ENCODE measurements at regions not wholly inside any gene's neighbourhood (a gene's known extent, or its start where the extent isn't known, plus 50 kb on each side); places are given as distances from the start of the nearest gene placed in this dataset.
"Not testable (repeated sequence)": the region's sequence is repeated elsewhere in the genome, so short reads cannot be mapped to it uniquely, and the experiment has no call there.

DNA sequence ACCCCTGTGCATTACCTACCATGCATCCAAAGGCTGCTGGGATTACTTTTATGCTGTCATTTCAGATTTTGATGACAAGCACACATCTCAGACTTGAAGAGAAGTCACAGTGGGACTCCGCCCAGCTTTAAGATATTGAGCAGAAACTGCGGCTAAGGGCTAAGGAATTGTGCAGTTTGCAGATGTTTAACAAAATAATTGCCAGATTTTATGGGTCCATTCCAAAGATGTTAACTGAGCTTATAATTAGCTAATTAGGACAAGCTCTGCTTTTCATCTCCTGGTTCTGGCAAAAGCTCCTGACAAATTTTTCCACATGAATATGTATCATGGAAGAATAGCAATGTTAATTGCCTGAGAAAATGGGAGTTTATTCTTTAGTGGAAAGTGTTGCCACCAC is 344.4 kb upstream of the ATXN7L3B start:
- H3K9me3 ChIP-seq (ENCODE audit: control insufficient read depth, insufficient read depth, low read length) = no peaks in the 10 kb centered on the region
- WGBS (ENCODE audit: insufficient coverage, insufficient read length) = no CpG with 5 or more reads among the region's 2 CpGs

DNA sequence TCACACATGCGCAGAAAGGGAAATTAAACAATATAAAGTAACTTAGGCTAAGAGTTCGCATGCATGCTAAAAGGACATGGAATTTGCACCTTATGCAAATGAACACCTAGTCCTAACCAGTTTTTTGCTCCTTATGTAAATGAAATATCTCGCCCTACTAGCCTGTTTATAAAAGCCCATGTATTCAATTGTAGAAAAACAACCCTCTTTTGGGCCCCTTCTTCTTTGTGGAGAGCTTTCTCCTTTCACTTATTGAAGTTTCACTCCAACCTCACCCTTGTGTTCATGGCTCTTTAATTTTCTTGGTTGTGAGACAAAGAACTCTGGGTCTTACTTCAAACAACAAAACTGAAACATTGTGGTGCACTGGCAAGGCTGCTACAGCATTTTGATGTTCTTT is 333.4 kb upstream of the ATXN7L3B start:
- no CpG with 5 or more reads among the region's 3 CpGs for WGBS (ENCODE audit: insufficient coverage, insufficient read length)
- no peaks in the 10 kb centered on the region for H3K36me3 ChIP-seq (ENCODE audit: control insufficient read depth, insufficient read depth, low read length)
- no peak for DNase-seq (ENCODE audit: low read depth, low spot score)
- no peak overlapping the region for H3K27ac ChIP-seq (ENCODE audit: low read length)
- no peaks in the 10 kb centered on the region for H3K9me3 ChIP-seq (ENCODE audit: control insufficient read depth, insufficient read depth, low read length)
- no peaks in the 10 kb centered on the region; the same call in 1 of the 2 replicates for H3K4me1 ChIP-seq (ENCODE audit: control insufficient read depth, insufficient read depth, low read length)
- H3K27me3 ChIP-seq (ENCODE audit: control insufficient read depth, insufficient read depth, low read length) = no peaks in the 10 kb centered on the region
- no peak overlapping the region for H3K4me3 ChIP-seq (ENCODE audit: low read length)

More for the DNA sequence above, 344.4 kb upstream of the ATXN7L3B start:
- no peaks in the 10 kb centered on the region for H3K27me3 ChIP-seq (ENCODE audit: control insufficient read depth, insufficient read depth, low read length)
- no peaks in the 10 kb centered on the region for H3K4me1 ChIP-seq (ENCODE audit: control insufficient read depth, insufficient read depth, low read length)
- no peak for DNase-seq (ENCODE audit: low read depth, low spot score)
- no peak overlapping the region for H3K27ac ChIP-seq (ENCODE audit: low read length)
- no peak overlapping the region for H3K4me3 ChIP-seq (ENCODE audit: low read length)
- H3K36me3 ChIP-seq (ENCODE audit: control insufficient read depth, insufficient read depth, low read length) = no peaks in the 10 kb centered on the region

DNA sequence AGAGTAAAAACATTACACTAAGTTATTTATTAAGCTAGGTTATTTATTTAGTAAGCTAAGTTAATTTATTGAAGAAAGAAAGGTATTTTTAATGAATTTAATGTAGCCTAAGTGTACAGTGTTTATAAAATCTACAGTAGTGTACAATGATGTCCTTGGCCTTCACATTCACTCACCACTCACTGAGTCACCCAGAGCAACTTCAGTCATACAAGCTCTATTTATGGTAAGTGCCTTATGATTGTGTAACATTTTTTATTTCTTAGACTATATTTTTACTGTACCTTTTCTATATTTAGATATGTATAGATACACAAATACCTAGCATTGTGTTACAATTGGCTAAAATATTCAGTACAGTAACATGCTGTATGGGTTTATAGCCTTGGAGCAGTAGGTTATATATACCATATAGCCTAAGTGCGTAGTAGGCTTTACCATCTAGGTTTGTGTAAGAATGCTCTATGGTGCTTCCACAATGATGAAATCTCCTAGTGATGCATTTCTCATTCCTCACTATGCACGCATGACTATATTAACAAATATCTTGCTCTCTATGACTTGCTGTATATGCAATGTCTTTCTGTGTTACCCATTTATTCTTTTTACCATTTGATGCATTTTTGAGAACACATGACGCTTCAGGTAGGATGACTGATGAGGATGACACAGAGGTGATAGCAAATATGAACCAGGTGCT is 309.6 kb upstream of the ATXN7L3B start:
- Histone ChIP-seq H3K4me3 (ENCODE audit: low read length) (no peak overlapping the region), H3K27me3 (ENCODE audit: control insufficient read depth, insufficient read depth, low read length) (no peaks in the 10 kb centered on the region), H3K9me3 (ENCODE audit: control insufficient read depth, insufficient read depth, low read length) (no peaks in the 10 kb centered on the region), H3K36me3 (ENCODE audit: control insufficient read depth, insufficient read depth, low read length) (no peaks in the 10 kb centered on the region), H3K27ac (ENCODE audit: low read length) (no peak overlapping the region), H3K4me1 (ENCODE audit: control insufficient read depth, insufficient read depth, low read length) (no peaks in the 10 kb centered on the region)
- no CpG with 5 or more reads among the region's 3 CpGs for WGBS (ENCODE audit: insufficient coverage, insufficient read length)
- DNase-seq (ENCODE audit: low read depth, low spot score) = no peak

DNA sequence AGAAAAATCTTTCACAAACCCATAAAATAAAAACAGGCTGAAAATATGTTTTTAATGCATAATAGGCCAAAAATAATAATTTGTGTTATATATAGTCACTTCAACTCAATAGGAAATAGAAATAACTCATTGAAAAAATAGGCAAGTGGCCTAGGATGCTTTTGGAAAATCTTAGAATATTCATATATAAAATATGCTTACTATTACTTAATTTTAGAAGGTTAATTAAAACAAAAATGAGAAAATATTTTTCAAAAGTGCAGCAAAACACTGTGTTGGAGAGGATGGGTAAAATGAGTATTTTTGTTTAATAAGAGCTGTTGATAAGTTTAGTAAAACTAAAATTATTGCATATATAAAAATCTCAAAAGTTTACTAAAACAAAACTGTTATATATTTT is 308.0 kb upstream of the ATXN7L3B start:
- Histone ChIP-seq H3K4me1 (ENCODE audit: control insufficient read depth, insufficient read depth, low read length) (no peaks in the 10 kb centered on the region), H3K27me3 (ENCODE audit: control insufficient read depth, insufficient read depth, low read length) (no peaks in the 10 kb centered on the region), H3K36me3 (ENCODE audit: control insufficient read depth, insufficient read depth, low read length) (no peaks in the 10 kb centered on the region), H3K4me3 (ENCODE audit: low read length) (no peak overlapping the region), H3K9me3 (ENCODE audit: control insufficient read depth, insufficient read depth, low read length) (no peaks in the 10 kb centered on the region), H3K27ac (ENCODE audit: low read length) (no peak overlapping the region)
- DNase-seq (ENCODE audit: low read depth, low spot score) = no peak

DNA sequence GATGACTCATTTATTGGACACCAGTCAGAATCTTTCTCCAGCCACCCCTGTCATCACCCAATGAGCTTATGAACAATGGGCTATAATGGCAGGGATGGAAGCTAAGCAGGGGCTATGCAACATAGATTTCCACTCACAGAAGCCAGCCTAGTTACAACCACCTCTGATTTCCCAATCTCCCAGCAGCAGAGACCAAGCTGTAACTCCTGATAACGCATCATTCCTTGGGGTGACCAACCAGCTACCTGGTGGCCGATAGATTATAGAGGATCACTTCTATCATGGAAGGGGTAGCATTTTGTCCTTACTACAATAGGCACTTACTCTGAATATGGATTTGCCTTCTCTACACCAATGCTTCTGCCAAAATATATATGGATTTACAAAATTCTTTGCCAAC is 302.3 kb upstream of the ATXN7L3B start:
- H3K36me3 ChIP-seq (ENCODE audit: control insufficient read depth, insufficient read depth, low read length) = no peaks in the 10 kb centered on the region
- H3K4me3 ChIP-seq (ENCODE audit: low read length) = no peak overlapping the region
- H3K9me3 ChIP-seq (ENCODE audit: control insufficient read depth, insufficient read depth, low read length) = no peaks in the 10 kb centered on the region
- H3K4me1 ChIP-seq (ENCODE audit: control insufficient read depth, insufficient read depth, low read length) = no peaks in the 10 kb centered on the region
- H3K27me3 ChIP-seq (ENCODE audit: control insufficient read depth, insufficient read depth, low read length) = no peaks in the 10 kb centered on the region
- no peak overlapping the region for H3K27ac ChIP-seq (ENCODE audit: low read length)
- no peak for DNase-seq (ENCODE audit: low read depth, low spot score)
- WGBS (ENCODE audit: insufficient coverage, insufficient read length) = no CpG with 5 or more reads among the region's 2 CpGs

DNA sequence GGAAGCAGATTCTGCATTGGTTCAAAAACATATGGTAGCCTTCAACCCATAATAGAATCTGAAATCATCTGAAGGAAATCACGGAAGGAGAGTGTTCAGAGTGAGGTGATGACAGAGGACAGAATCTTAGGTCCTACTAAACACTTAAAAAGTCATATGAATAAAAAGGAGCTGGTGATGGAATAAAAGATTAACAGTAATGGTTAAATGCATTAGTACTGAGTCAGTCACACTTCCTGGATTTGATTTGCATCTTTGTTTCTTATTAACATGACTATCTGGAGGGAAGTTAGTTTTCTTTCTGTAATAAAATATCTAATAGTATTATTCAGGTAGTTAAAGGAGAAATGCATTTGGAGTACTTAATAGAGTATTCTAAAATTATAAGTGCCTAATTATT is 296.3 kb upstream of the ATXN7L3B start:
- WGBS (ENCODE audit: insufficient coverage, insufficient read length) = no CpG with 5 or more reads among the region's 1 CpG
- H3K4me1 ChIP-seq (ENCODE audit: control insufficient read depth, insufficient read depth, low read length) = no peaks in the 10 kb centered on the region
- no peak overlapping the region for H3K27ac ChIP-seq (ENCODE audit: low read length)
- no peak for DNase-seq (ENCODE audit: low read depth, low spot score)
- H3K9me3 ChIP-seq (ENCODE audit: control insufficient read depth, insufficient read depth, low read length) = no peaks in the 10 kb centered on the region
- no peaks in the 10 kb centered on the region for H3K27me3 ChIP-seq (ENCODE audit: control insufficient read depth, insufficient read depth, low read length)
- H3K36me3 ChIP-seq (ENCODE audit: control insufficient read depth, insufficient read depth, low read length) = no peaks in the 10 kb centered on the region
- no peak overlapping the region for H3K4me3 ChIP-seq (ENCODE audit: low read length)

DNA sequence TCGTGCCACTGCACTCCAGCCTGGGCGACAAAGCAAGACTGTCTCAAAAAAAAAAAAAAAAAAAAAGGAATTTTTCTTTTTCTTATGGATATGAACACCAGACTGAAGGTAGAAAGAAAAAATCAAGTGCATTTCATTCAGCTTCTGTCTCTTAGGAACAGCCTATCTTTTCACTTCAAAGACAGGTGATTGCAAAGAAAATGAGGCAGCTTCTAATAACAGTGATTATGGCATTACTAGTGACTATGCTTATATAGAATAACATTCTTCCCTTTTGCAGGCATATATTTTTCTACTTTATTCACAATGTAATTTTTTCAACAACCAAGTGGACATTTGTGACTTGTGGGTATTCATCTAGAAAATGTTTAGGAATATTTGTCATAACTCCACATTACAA is 295.5 kb upstream of the ATXN7L3B start:
- no peaks in the 10 kb centered on the region for H3K4me1 ChIP-seq (ENCODE audit: control insufficient read depth, insufficient read depth, low read length)
- H3K9me3 ChIP-seq (ENCODE audit: control insufficient read depth, insufficient read depth, low read length) = no peaks in the 10 kb centered on the region
- H3K4me3 ChIP-seq (ENCODE audit: low read length) = no peak overlapping the region
- no peaks in the 10 kb centered on the region for H3K27me3 ChIP-seq (ENCODE audit: control insufficient read depth, insufficient read depth, low read length)
- WGBS (ENCODE audit: insufficient coverage, insufficient read length) = no CpG with 5 or more reads among the region's 2 CpGs
- no peak overlapping the region for H3K27ac ChIP-seq (ENCODE audit: low read length)
- no peak for DNase-seq (ENCODE audit: low read depth, low spot score)
- no peaks in the 10 kb centered on the region for H3K36me3 ChIP-seq (ENCODE audit: control insufficient read depth, insufficient read depth, low read length)

DNA sequence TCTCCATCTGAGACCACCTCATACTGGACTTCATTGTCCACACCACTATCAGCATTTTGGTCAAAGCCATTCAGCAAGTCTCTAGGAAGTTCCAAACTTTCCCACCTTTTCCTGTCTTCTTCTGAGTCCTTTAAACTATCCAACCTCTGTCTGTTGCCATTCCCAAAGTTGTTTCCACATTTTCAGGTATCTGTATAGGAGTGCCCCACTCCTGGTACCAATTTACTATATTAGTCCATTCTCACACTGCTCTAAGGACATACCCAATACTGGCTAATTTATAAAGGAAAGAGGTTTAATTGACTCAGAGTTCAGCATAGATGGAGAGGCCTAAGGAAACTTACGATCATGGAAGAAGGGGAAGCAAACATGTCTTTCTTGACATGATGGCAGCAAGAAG is 292.2 kb upstream of the ATXN7L3B start:
- no CpG with 5 or more reads among the region's 1 CpG for WGBS (ENCODE audit: insufficient coverage, insufficient read length)
- H3K27me3 ChIP-seq (ENCODE audit: control insufficient read depth, insufficient read depth, low read length) = no peaks in the 10 kb centered on the region

DNA sequence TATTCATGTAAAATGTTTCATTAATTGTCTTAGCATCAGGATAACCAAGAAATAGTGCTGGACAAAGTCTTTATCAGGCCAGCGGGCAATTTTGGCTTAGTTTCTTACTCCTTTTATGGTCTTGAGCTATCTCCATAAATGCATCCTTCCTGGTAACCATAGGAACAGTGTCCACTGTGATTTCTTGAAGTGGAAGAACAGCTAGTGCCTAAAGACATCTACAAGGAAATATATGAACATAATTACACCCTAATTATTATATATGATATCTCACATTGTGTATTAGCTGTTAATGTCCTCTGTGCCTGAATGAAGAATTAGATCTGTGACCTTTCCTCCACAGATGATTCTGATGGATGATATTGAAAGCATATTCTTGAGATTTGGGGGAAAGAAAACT is 286.7 kb upstream of the ATXN7L3B start:
- Histone ChIP-seq H3K36me3 (ENCODE audit: control insufficient read depth, insufficient read depth, low read length) (no peaks in the 10 kb centered on the region), H3K9me3 (ENCODE audit: control insufficient read depth, insufficient read depth, low read length) (no peaks in the 10 kb centered on the region), H3K4me1 (ENCODE audit: control insufficient read depth, insufficient read depth, low read length) (no peaks in the 10 kb centered on the region), H3K27me3 (ENCODE audit: control insufficient read depth, insufficient read depth, low read length) (no peaks in the 10 kb centered on the region), H3K4me3 (ENCODE audit: low read length) (no peak overlapping the region), H3K27ac (ENCODE audit: low read length) (no peak overlapping the region)
- no CpG with 5 or more reads among the region's 1 CpG for WGBS (ENCODE audit: insufficient coverage, insufficient read length)
- DNase-seq (ENCODE audit: low read depth, low spot score) = no peak

More for the DNA sequence above, 292.2 kb upstream of the ATXN7L3B start:
- H3K4me1 ChIP-seq (ENCODE audit: control insufficient read depth, insufficient read depth, low read length) = no peaks in the 10 kb centered on the region
- no peaks in the 10 kb centered on the region for H3K36me3 ChIP-seq (ENCODE audit: control insufficient read depth, insufficient read depth, low read length)
- DNase-seq (ENCODE audit: low read depth, low spot score) = no peak
- H3K27ac ChIP-seq (ENCODE audit: low read length) = no peak overlapping the region
- no peak overlapping the region for H3K4me3 ChIP-seq (ENCODE audit: low read length)
- no peaks in the 10 kb centered on the region for H3K9me3 ChIP-seq (ENCODE audit: control insufficient read depth, insufficient read depth, low read length)

DNA sequence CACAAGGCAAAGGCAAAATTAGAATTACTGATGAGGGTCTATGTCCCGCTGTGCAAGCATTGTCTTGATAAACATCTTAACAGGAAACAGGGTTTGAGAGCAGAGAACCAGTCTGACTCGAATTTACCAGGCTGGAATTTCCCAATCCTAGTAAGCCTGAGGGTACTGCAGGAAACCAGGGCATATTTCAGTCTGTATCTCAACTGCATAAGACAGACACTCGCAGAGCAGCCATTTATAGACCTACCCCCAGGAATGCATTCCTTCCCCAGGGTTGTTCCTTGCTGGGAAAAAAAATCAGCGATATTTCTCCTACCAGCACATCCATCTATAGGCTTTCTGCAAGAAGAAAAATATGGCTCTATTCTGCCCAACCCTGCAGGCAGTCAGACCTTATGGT is 283.8 kb upstream of the ATXN7L3B start:
- not testable (repeated sequence) for H3K27ac ChIP-seq (ENCODE audit: low read length); H3K4me1 ChIP-seq (ENCODE audit: control insufficient read depth, insufficient read depth, low read length); H3K36me3 ChIP-seq (ENCODE audit: control insufficient read depth, insufficient read depth, low read length); DNase-seq (ENCODE audit: low read depth, low spot score); H3K4me3 ChIP-seq (ENCODE audit: low read length); H3K9me3 ChIP-seq (ENCODE audit: control insufficient read depth, insufficient read depth, low read length); H3K27me3 ChIP-seq (ENCODE audit: control insufficient read depth, insufficient read depth, low read length)
- no CpG with 5 or more reads among the region's 4 CpGs for WGBS (ENCODE audit: insufficient coverage, insufficient read length)

DNA sequence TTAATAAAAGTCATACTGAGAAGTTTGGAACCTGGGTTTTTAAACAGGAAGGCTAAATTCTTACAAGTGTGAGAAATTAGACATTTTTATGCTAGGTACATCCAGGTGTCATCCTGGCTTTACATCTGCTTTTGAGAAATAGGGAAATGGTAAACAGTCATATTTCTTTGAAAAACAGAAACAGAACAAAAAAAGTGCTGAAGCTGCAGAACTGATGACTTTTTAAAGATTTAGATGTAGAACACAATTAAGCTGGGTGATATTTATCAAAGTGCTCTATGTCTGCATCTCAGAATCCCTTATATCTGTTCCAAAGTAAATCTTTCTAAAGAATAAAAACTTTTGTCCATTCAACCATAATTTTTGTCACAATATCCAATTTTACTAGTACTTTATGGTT is 282.9 kb upstream of the ATXN7L3B start:
- Histone ChIP-seq H3K4me1 (ENCODE audit: control insufficient read depth, insufficient read depth, low read length) (no peaks in the 10 kb centered on the region), H3K9me3 (ENCODE audit: control insufficient read depth, insufficient read depth, low read length) (no peaks in the 10 kb centered on the region), H3K36me3 (ENCODE audit: control insufficient read depth, insufficient read depth, low read length) (no peaks in the 10 kb centered on the region), H3K27ac (ENCODE audit: low read length) (no peak overlapping the region), H3K4me3 (ENCODE audit: low read length) (no peak overlapping the region), H3K27me3 (ENCODE audit: control insufficient read depth, insufficient read depth, low read length) (no peaks in the 10 kb centered on the region)
- DNase-seq (ENCODE audit: low read depth, low spot score) = no peak

All from iPS DF 6.9 (cell line).